GM12892 (cell line): ENCODE measurements at regions not wholly inside any gene's neighbourhood (a gene's known extent, or its start where the extent isn't known, plus 50 kb on each side); places are given as distances from the start of the nearest gene placed in this dataset.

Experiments
- POLR2A ChIP-seq: IDR thresholded peaks from 2 replicates; pipeline ENCODE4 v1.6.1; 2011; ENCODE audit warnings: low read depth, low read length, control low read depth
- TAF1 ChIP-seq: IDR thresholded peaks from 2 replicates; pipeline ENCODE4 v1.6.1; 2011; ENCODE audit warnings: low read depth, mild to moderate bottlenecking, control low read depth, low read length, borderline replicate concordance

- TF ChIP-seq POLR2A (no peak), TAF1 (no peak)
These were observed 1710.4 kb downstream of the SUCLG1 start for GRCh38 chr2:82748653-82749052.
